Ishikawa (cell line): ENCODE measurements at regions not wholly inside any gene's neighbourhood (a gene's known extent, or its start where the extent isn't known, plus 50 kb on each side); places are given as distances from the start of the nearest gene placed in this dataset.

Experiments used
- CEBPB ChIP-seq: IDR thresholded peaks from 2 replicates; pipeline ENCODE4 v1.6.1; 2012
- EGR1 ChIP-seq: IDR thresholded peaks from 2 replicates; pipeline ENCODE4 v1.6.1; 2012
- EP300 ChIP-seq: IDR thresholded peaks from 2 replicates; pipeline ENCODE4 v1.6.1; 2012; ENCODE audit warnings: borderline replicate concordance
- FOXM1 ChIP-seq: IDR thresholded peaks from 2 replicates; pipeline ENCODE4 v1.6.1; 2012; ENCODE audit warnings: low read depth, borderline replicate concordance
- NFIC ChIP-seq: IDR thresholded peaks from 2 replicates; pipeline ENCODE4 v1.6.1; 2012
- RAD21 ChIP-seq: IDR thresholded peaks from 2 replicates; pipeline ENCODE4 v1.6.1; 2012; ENCODE audit warnings: low read depth
- REST ChIP-seq: IDR thresholded peaks from 2 replicates; pipeline ENCODE4 v1.6.1; 2012; ENCODE audit warnings: low read depth, mild to moderate bottlenecking
- TAF1 ChIP-seq: IDR thresholded peaks from 2 replicates; pipeline ENCODE4 v1.6.1; 2012; ENCODE audit warnings: low read depth, mild to moderate bottlenecking
- TEAD4 ChIP-seq: IDR thresholded peaks from 2 replicates; pipeline ENCODE4 v1.6.1; 2012
- USF1 ChIP-seq: IDR thresholded peaks from 2 replicates; pipeline ENCODE4 v1.6.1; 2012
- YY1 ChIP-seq: IDR thresholded peaks from 2 replicates; pipeline ENCODE4 v1.6.1; 2012; ENCODE audit warnings: low read depth

GRCh38 chr12:124693111-124693723, 125.8 kb upstream of the NCOR2 start:
- TF ChIP-seq REST (no peak), USF1 (no peak), EP300 (no peak), NFIC (no peak), RAD21 (no peak), FOXM1 (no peak), TAF1 (no peak), YY1 (no peak), CEBPB (no peak), EGR1 (no peak), TEAD4 (no peak)
